ENCODE measurements at regions not wholly inside any gene's neighbourhood (a gene's known extent, or its start where the extent isn't known, plus 50 kb on each side); places are given as distances from the start of the nearest gene placed in this dataset.

GRCh38 chr2:130289780-130290179 is 52.9 kb upstream of the IMP4 start:
- Histone ChIP-seq H3K36me3 (ENCODE audit: control insufficient read depth in 2 of 2, extremely low read depth in 1 of 2, insufficient read depth in 2 of 2, low read length in 2 of 2) (no peaks in the 10 kb centered on the region), H3K9me3 (ENCODE audit: control insufficient read depth, low read depth, low read length) (no peaks in the 10 kb centered on the region), H3K79me2 (ENCODE audit: control insufficient read depth, insufficient read depth, low read length) (no peaks in the 10 kb centered on the region), H3K27ac (ENCODE audit: control insufficient read depth, insufficient read depth, low read length) (no peak overlapping the region), H3K4me2 (ENCODE audit: control insufficient read depth, extremely low read depth, insufficient read depth, low read depth, low read length) (no peak overlapping the region), H2AFZ (ENCODE audit: control insufficient read depth, low read length) (no peak overlapping the region), H3K9me1 (ENCODE audit: control insufficient read depth, extremely low read depth, insufficient read depth, low read length) (no peaks in the 10 kb centered on the region), H3K9ac (ENCODE audit: control insufficient read depth, extremely low read depth, insufficient read depth, low read length) (no peak overlapping the region), H4K20me1 (ENCODE audit: control insufficient read depth, extremely low read depth, insufficient read depth, low read length) (no peaks in the 10 kb centered on the region), H3K27me3 (ENCODE audit: control insufficient read depth, extremely low read depth, insufficient read depth, low read length) (no peaks in the 10 kb centered on the region), H3K4me3 (ENCODE audit: control insufficient read depth in 2 of 3, extremely low read depth in 1 of 3, insufficient read depth in 2 of 3, low read depth in 1 of 3, low read length in 3 of 3) (no peak overlapping the region), H3K4me1 (ENCODE audit: control insufficient read depth, extremely low read depth, insufficient read depth, low read length) (no peaks in the 10 kb centered on the region)
- no peak for TF ChIP-seq CTCF (optimal IDR thresholded peaks at IDR 0.05 in 1 of 3, IDR thresholded peaks at IDR 0.05 in 1 of 3, conservative IDR thresholded peaks at IDR 0.05 in 1 of 3; ENCODE audit: extremely low read depth in 1 of 3, insufficient read depth in 2 of 3, low read length in 3 of 3)
- no peak for TF ChIP-seq EZH2 (IDR thresholded peaks at IDR 0.05; ENCODE audit: low read length)
- FAIRE-seq (no peak), DNase-seq (ENCODE audit: low read depth, low spot score) (no peak)
- dilution Hi-C loops (cut with MboI; ENCODE audit: extremely low pct_ligation_motif_present, low sequenced_read_pairs), result no loop called here

- FAIRE-seq, result no peak
- no peak overlapping the region for H3K4me2 ChIP-seq (ENCODE audit: control insufficient read depth, extremely low read depth, insufficient read depth, low read depth, low read length)
- H3K9ac ChIP-seq (ENCODE audit: control insufficient read depth, extremely low read depth, insufficient read depth, low read length), result no peak overlapping the region
- no peaks in the 10 kb centered on the region for H3K9me3 ChIP-seq (ENCODE audit: control insufficient read depth, low read depth, low read length)
- no peak overlapping the region for H3K4me3 ChIP-seq (ENCODE audit: control insufficient read depth in 2 of 3, extremely low read depth in 1 of 3, insufficient read depth in 2 of 3, low read depth in 1 of 3, low read length in 3 of 3)
- H4K20me1 ChIP-seq (ENCODE audit: control insufficient read depth, extremely low read depth, insufficient read depth, low read length), result no peaks in the 10 kb centered on the region
- H3K4me1 ChIP-seq (ENCODE audit: control insufficient read depth, extremely low read depth, insufficient read depth, low read length), result no peaks in the 10 kb centered on the region
- H3K27ac ChIP-seq (ENCODE audit: control insufficient read depth, insufficient read depth, low read length), result no peak overlapping the region
- H3K27me3 ChIP-seq (ENCODE audit: control insufficient read depth, extremely low read depth, insufficient read depth, low read length), result no peaks in the 10 kb centered on the region
- no peak for TF ChIP-seq EZH2 (IDR thresholded peaks at IDR 0.05; ENCODE audit: low read length)
- peak in 1 of 3 experiments; percentile 36 for TF ChIP-seq CTCF (optimal IDR thresholded peaks at IDR 0.05 in 1 of 3, IDR thresholded peaks at IDR 0.05 in 1 of 3, conservative IDR thresholded peaks at IDR 0.05 in 1 of 3; ENCODE audit: extremely low read depth in 1 of 3, insufficient read depth in 2 of 3, low read length in 3 of 3)
- H3K36me3 ChIP-seq (ENCODE audit: control insufficient read depth in 2 of 2, extremely low read depth in 1 of 2, insufficient read depth in 2 of 2, low read length in 2 of 2), result no peaks in the 10 kb centered on the region
- H3K9me1 ChIP-seq (ENCODE audit: control insufficient read depth, extremely low read depth, insufficient read depth, low read length), result no peaks in the 10 kb centered on the region
- H3K79me2 ChIP-seq (ENCODE audit: control insufficient read depth, insufficient read depth, low read length), result no peaks in the 10 kb centered on the region
- no peak overlapping the region for H2AFZ ChIP-seq (ENCODE audit: control insufficient read depth, low read length)
- dilution Hi-C loops (cut with MboI; ENCODE audit: extremely low pct_ligation_motif_present, low sequenced_read_pairs), result no loop called here
- no peak for DNase-seq (ENCODE audit: low read depth, low spot score)
Observed at GRCh38 chr2:130288467-130289403, 54.0 kb upstream of the IMP4 start.
